GM06990 (cell line): ENCODE measurements at regions not wholly inside any gene's neighbourhood (a gene's known extent, or its start where the extent isn't known, plus 50 kb on each side); places are given as distances from the start of the nearest gene placed in this dataset.

Experiments
- DNase-seq: peaks from one replicate; pipeline ENCODE4 v3.0.0-alpha.2; 2011; ENCODE audit not compliant: insufficient read length; ENCODE audit errors: extremely low read depth
- H3K27me3 ChIP-seq: replicated peaks from 2 replicates; pipeline ENCODE4 v1.6.0; 2011; ENCODE audit warnings: low read length; ENCODE audit not compliant: control insufficient read depth, insufficient read depth
- H3K36me3 ChIP-seq: 2 replicates; pipeline ENCODE4 v1.5.1; 2011; ENCODE audit warnings: low read length; ENCODE audit not compliant: control insufficient read depth, insufficient read depth
- H3K4me3 ChIP-seq: replicated peaks from 2 replicates; pipeline ENCODE4 v1.5.1; 2011; ENCODE audit warnings: low read depth, mild to moderate bottlenecking, control low read depth, low read length
- TF ChIP-seq, protein P1 (sequence below): IDR thresholded peaks from 2 replicates; pipeline ENCODE4 v1.5.1; 2011; ENCODE audit warnings: low read length, control low read depth, mild to moderate bottlenecking, inconsistent platforms; ENCODE audit not compliant: insufficient read depth, poor library complexity, severe bottlenecking

DNA sequence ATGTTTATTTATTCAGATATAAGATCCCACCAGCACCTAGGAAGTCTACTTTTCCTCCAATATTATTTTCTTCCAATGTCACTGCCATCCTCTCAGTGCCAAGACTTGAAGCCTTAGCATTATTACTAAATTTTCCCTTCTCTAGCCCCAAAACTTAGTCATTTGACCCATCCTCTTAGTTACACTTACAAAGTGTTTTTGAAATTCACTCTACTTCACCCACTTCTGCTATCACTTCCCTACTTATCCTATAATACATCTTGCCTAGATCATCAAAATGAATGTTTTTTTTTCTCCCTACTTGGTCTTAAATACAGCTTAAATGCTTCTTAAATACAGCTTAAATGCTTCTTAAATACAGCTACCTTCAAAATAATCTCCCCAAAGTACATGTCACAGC is 376.6 kb downstream of the RSL24D1 start:
- TF ChIP-seq, protein P1, sequence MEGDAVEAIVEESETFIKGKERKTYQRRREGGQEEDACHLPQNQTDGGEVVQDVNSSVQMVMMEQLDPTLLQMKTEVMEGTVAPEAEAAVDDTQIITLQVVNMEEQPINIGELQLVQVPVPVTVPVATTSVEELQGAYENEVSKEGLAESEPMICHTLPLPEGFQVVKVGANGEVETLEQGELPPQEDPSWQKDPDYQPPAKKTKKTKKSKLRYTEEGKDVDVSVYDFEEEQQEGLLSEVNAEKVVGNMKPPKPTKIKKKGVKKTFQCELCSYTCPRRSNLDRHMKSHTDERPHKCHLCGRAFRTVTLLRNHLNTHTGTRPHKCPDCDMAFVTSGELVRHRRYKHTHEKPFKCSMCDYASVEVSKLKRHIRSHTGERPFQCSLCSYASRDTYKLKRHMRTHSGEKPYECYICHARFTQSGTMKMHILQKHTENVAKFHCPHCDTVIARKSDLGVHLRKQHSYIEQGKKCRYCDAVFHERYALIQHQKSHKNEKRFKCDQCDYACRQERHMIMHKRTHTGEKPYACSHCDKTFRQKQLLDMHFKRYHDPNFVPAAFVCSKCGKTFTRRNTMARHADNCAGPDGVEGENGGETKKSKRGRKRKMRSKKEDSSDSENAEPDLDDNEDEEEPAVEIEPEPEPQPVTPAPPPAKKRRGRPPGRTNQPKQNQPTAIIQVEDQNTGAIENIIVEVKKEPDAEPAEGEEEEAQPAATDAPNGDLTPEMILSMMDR: no peak
- Histone ChIP-seq H3K36me3 (no peaks in the 10 kb centered on the region), H3K4me3 (no peak overlapping the region), H3K27me3 (no peaks in the 10 kb centered on the region)
- no peak for DNase-seq

DNA sequence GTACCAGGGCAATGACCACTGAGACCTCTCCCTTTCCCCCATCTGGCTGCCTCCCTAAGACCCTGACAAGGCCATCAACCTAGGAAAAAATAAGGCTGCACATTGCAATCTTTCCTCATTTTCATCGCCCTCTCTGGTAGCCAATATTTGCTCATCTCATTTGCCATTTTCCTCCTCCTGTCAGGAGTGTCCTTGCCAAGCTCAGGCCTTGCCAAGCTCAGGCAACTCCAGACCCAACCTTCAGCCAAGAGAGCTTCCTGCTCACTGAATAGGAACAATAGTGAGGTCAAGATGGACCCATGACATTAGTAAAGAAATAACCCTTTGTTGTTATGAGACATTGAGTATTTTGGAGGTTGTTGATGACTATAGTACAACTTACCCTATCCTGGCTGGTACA is 380.3 kb downstream of the RSL24D1 start:
- no peak for DNase-seq
- no peaks in the 10 kb centered on the region for H3K27me3 ChIP-seq
- no peak overlapping the region for H3K4me3 ChIP-seq
- no peaks in the 10 kb centered on the region for H3K36me3 ChIP-seq
- TF ChIP-seq, protein P1: no peak

- no peaks in the 10 kb centered on the region for H3K36me3 ChIP-seq
- DNase-seq: no peak
- no peaks in the 10 kb centered on the region for H3K27me3 ChIP-seq
- TF ChIP-seq, protein P1: no peak
- no peak overlapping the region for H3K4me3 ChIP-seq
Measured at GRCh38 chr15:54815556-54815955, 381.2 kb downstream of the RSL24D1 start.

GRCh38 chr15:54812383-54812782 is 384.4 kb downstream of the RSL24D1 start:
- H3K27me3 ChIP-seq: no peaks in the 10 kb centered on the region
- TF ChIP-seq, protein P1: no peak
- H3K36me3 ChIP-seq: no peaks in the 10 kb centered on the region
- no peak for DNase-seq
- H3K4me3 ChIP-seq: no peak overlapping the region

GRCh38 chr15:54810496-54810895 is 386.2 kb downstream of the RSL24D1 start:
- DNase-seq: no peak
- TF ChIP-seq, protein P1: no peak

GRCh38 chr15:54810031-54810430 is 386.7 kb downstream of the RSL24D1 start:
- TF ChIP-seq, protein P1: no peak
- H3K4me3 ChIP-seq: no peak overlapping the region
- H3K27me3 ChIP-seq: no peaks in the 10 kb centered on the region
- H3K36me3 ChIP-seq: no peaks in the 10 kb centered on the region
- no peak for DNase-seq

More at GRCh38 chr15:54810496-54810895, 386.2 kb downstream of the RSL24D1 start:
- Histone ChIP-seq H3K27me3 (no peaks in the 10 kb centered on the region), H3K36me3 (no peaks in the 10 kb centered on the region), H3K4me3 (no peak overlapping the region)
